ENCODE measurements at regions not wholly inside any gene's neighbourhood (a gene's known extent, or its start where the extent isn't known, plus 50 kb on each side); places are given as distances from the start of the nearest gene placed in this dataset.

DNA sequence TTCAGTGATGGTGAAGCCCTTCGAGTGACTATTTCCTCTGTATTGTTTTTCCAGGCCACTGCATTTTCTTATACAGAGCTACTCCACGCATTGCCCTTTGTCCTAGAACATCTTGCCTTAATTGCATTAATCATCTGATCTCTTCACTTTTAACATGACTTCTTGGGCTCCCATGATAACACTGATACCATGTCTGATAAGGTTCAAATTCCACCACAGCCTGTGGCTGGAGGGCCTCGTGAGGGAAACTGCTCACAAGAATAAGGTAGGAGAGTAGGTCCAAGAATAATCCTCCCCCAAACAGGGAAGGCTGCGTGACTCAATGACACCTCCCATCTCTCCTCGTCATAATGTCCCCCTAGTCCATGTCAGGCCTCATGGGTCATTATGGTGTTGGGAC is 165.5 kb upstream of the ECI2 start:
- TF ChIP-seq POLR2A (IDR thresholded peaks at IDR 0.05): no peak
- TF ChIP-seq, protein P1, sequence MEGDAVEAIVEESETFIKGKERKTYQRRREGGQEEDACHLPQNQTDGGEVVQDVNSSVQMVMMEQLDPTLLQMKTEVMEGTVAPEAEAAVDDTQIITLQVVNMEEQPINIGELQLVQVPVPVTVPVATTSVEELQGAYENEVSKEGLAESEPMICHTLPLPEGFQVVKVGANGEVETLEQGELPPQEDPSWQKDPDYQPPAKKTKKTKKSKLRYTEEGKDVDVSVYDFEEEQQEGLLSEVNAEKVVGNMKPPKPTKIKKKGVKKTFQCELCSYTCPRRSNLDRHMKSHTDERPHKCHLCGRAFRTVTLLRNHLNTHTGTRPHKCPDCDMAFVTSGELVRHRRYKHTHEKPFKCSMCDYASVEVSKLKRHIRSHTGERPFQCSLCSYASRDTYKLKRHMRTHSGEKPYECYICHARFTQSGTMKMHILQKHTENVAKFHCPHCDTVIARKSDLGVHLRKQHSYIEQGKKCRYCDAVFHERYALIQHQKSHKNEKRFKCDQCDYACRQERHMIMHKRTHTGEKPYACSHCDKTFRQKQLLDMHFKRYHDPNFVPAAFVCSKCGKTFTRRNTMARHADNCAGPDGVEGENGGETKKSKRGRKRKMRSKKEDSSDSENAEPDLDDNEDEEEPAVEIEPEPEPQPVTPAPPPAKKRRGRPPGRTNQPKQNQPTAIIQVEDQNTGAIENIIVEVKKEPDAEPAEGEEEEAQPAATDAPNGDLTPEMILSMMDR (IDR thresholded peaks at IDR 0.05): no peak
- Histone ChIP-seq H3K4me1 (no peaks in the 10 kb centered on the region), H3K4me3 (no peak overlapping the region), H3K27ac (no peak overlapping the region), H3K9me3 (no peaks in the 10 kb centered on the region), H3K36me3 (replicated peaks in 1 of 2; ENCODE audit: insufficient read depth in 1 of 2, low read depth in 2 of 2) (no peaks in the 10 kb centered on the region), H3K27me3 (no peaks in the 10 kb centered on the region)
- no peak for ATAC-seq
- DNase-seq: no peak
- intact Hi-C loops (cut with DNase I): no loop called here
- WGBS, 2 donors: 80 to 89% methylated on average over 5 of the region's 5 CpGs

DNA sequence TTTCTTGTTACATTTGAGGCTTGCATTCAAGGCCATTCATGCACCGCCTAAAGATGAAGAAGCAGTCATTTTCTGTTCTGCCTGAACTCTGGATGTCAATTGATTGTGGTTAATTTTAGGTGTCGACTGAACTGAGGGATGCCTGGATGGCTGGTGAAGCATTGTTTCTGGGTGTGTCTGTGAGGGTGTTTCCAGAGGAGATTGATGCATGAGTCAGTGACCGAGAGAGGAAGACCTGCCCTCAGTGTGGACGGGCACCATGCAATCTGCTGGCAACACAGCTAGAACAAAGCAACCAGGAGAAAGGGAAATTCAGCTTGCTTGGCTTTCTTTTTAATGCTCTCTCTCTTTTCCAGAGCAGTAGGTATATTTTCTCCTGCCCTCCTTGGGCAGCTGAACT is 164.1 kb upstream of the ECI2 start:
- ATAC-seq (no peak), DNase-seq (no peak)
- no peak for TF ChIP-seq POLR2A (IDR thresholded peaks at IDR 0.05)
- TF ChIP-seq, protein P1 (IDR thresholded peaks at IDR 0.05): no peak
- Histone ChIP-seq H3K27ac (no peak overlapping the region), H3K27me3 (no peaks in the 10 kb centered on the region), H3K36me3 (replicated peaks in 1 of 2; ENCODE audit: insufficient read depth in 1 of 2, low read depth in 2 of 2) (no peaks in the 10 kb centered on the region), H3K4me1 (no peaks in the 10 kb centered on the region), H3K4me3 (no peak overlapping the region), H3K9me3 (no peaks in the 10 kb centered on the region)
- intact Hi-C loops (cut with DNase I): no loop called here
- WGBS, 2 donors: 83 to 88% methylated on average over 4 of the region's 4 CpGs

DNA sequence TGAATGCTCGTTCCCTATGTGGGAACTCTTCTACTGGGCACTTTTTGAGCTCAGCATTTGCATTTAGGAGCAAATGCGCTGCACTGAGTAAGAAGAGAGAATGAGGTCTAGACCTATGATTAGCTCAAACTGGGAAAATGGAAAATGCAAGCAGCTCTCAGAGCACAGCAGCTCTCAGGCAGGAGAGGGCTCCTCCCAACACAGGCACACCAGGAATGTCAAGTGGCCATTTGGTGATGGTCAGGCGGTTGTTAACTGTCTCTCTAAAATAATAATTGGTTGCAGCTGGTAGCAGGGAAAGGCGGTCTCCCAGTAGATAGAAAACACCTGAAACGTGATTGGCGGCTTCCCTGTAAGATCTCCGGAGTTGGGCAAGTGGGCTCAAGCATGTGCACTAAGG is 162.0 kb upstream of the ECI2 start:
- Histone ChIP-seq H3K9me3 (no peaks in the 10 kb centered on the region), H3K27ac (no peak overlapping the region), H3K4me1 (no peaks in the 10 kb centered on the region), H3K27me3 (no peaks in the 10 kb centered on the region), H3K36me3 (replicated peaks in 1 of 2; ENCODE audit: insufficient read depth in 1 of 2, low read depth in 2 of 2) (no peaks in the 10 kb centered on the region), H3K4me3 (no peak overlapping the region)
- ATAC-seq (no peak), DNase-seq (no peak)
- TF ChIP-seq, protein P1 (IDR thresholded peaks at IDR 0.05): no peak
- TF ChIP-seq POLR2A (IDR thresholded peaks at IDR 0.05): no peak
- intact Hi-C loops (cut with DNase I): no loop called here
- WGBS, 2 donors: 86 to 90% methylated on average over 7 of the region's 7 CpGs

DNA sequence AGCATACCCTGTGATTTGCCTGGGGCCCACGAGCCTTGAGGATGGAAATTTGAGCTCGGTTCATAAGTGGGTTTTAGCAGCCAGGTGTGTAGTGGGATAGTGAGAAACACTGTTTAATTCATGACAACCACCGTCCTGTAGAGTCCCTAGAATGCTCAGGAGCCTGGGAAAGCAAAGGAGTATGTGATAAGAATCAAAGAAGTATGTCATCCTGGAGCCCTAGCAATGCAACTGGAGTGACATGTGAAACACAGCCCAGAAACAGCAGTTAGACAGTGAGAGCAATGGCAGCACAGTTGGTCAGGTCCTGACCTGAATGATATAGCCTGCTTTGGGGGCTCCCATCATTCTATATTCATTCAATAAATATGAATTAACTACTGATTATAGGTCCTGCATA is 161.2 kb upstream of the ECI2 start:
- no peak for ATAC-seq
- H3K27ac ChIP-seq: no peak overlapping the region

DNA sequence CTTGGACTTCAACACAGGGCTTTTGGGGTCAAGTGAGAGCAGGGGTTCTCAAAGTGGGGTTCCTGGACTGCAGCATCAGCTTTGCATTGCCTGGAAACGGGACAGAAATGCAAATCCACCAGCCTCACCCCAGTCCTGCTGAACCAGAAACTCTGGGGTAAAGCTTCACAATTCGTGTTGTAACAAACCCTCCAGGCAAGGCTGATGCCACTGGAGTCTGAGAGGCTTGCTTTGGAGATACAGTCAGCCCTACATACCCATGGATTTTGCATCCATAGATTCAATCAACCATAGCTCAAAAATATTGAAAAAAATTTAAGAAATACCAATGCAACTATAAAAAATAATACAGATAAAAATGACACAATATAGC is 160.4 kb upstream of the ECI2 start:
- H3K4me1 ChIP-seq: no peaks in the 10 kb centered on the region
- no peak overlapping the region for H3K27ac ChIP-seq
- TF ChIP-seq, protein P1 (IDR thresholded peaks at IDR 0.05): no peak
- TF ChIP-seq POLR2A (IDR thresholded peaks at IDR 0.05): no peak
- intact Hi-C loops (cut with DNase I): no loop called here
- no peak for ATAC-seq
- H3K27me3 ChIP-seq: no peaks in the 10 kb centered on the region
- no peaks in the 10 kb centered on the region for H3K9me3 ChIP-seq
- WGBS, 2 donors: 60 to 68% methylated on average over 2 of the region's 2 CpGs
- H3K4me3 ChIP-seq: no peak overlapping the region
- H3K36me3 ChIP-seq (replicated peaks in 1 of 2; ENCODE audit: insufficient read depth in 1 of 2, low read depth in 2 of 2): no peaks in the 10 kb centered on the region
- DNase-seq: no peak

More for the DNA sequence above, 161.2 kb upstream of the ECI2 start:
- DNase-seq: no peak
- Histone ChIP-seq H3K4me1 (no peaks in the 10 kb centered on the region), H3K36me3 (replicated peaks in 1 of 2; ENCODE audit: insufficient read depth in 1 of 2, low read depth in 2 of 2) (no peaks in the 10 kb centered on the region), H3K9me3 (no peaks in the 10 kb centered on the region), H3K27me3 (no peaks in the 10 kb centered on the region), H3K4me3 (no peak overlapping the region)
- TF ChIP-seq, protein P1 (IDR thresholded peaks at IDR 0.05): no peak
- no peak for TF ChIP-seq POLR2A (IDR thresholded peaks at IDR 0.05)
- intact Hi-C loops (cut with DNase I): no loop called here
- 52 to 67% methylated on average over 3 of the region's 3 CpGs for WGBS, 2 donors

Data from body of pancreas (tissue), 4 donors.